GM18858 (cell line): ENCODE measurements at regions not wholly inside any gene's neighbourhood (a gene's known extent, or its start where the extent isn't known, plus 50 kb on each side); places are given as distances from the start of the nearest gene placed in this dataset.
"Not testable (repeated sequence)": the region's sequence is repeated elsewhere in the genome, so short reads cannot be mapped to it uniquely, and the experiment has no call there.

Experiments used
- ATAC-seq: cut with Tn5 transposase; IDR thresholded peaks from one replicate; pipeline ENCODE4 v1.9.1; 2021; ENCODE audit not compliant: unreplicated experiment

GRCh38 chr21:27968240-27968639, 1001.4 kb upstream of the ADAMTS5 start:
- ATAC-seq, result not testable (repeated sequence)

DNA sequence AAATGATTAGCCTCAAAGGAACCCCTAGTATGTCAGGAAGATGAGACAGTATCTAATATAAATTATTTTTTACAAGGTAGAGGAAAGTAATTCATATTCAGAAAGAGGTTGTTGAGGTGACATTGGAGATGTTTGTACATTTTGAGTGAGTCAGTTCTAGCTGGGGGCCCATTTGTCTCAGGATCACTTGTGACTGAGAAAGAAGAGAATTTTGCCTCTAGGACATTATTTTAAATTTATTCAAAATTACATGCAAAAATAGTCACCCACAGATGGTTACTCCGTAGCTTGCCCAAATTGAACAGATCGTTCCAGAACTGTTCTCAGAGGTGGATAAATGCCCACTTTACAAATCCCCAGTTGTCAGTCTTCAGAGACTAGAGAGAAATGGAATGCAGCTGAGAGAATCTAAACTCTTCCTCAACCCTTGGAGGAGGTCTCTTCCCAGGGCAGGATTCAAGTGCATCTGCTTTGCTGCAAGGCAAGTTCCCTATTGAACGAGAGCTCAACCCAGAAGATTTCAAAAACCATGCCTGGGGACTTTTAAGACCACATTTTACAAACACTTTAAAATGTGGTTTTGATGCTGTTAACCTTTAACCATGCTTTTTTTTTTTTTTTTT, 987.8 kb upstream of the ADAMTS5 start:
- no peak for ATAC-seq

- no peak for ATAC-seq
These were observed 986.6 kb upstream of the ADAMTS5 start for GRCh38 chr21:27953340-27954045.

GRCh38 chr21:27949093-27949492, 982.2 kb upstream of the ADAMTS5 start:
- ATAC-seq, result not testable (repeated sequence)

- not testable (repeated sequence) for ATAC-seq
These were observed 963.4 kb upstream of the ADAMTS5 start for GRCh38 chr21:27930108-27930767.

- not testable (repeated sequence) for ATAC-seq
These were observed 962.3 kb upstream of the ADAMTS5 start for GRCh38 chr21:27929179-27929578.

- not testable (repeated sequence) for ATAC-seq
These were observed 961.7 kb upstream of the ADAMTS5 start for GRCh38 chr21:27928534-27929115.

DNA sequence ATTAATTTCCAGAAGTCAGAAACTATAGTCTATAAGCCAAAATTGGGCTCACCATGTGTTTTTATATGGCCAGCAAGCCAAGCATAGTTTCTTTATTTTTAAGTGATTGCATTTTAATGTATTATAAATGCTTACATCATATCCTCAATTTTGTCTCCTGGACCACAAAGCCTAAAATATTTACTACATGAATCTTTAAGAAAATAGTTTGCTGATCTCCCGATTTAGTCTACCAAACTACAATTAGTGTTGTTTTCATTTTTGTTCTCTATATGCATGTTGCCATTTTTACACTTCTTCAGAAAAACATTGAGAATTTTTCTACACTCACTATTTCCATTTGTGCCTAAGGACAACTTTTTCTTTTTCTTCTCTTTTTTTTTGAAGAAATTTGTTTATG, 954.5 kb upstream of the ADAMTS5 start:
- ATAC-seq, result not testable (repeated sequence)

- not testable (repeated sequence) for ATAC-seq
These were observed 951.1 kb upstream of the ADAMTS5 start for GRCh38 chr21:27917966-27918365.

GRCh38 chr21:27916326-27916725, 949.4 kb upstream of the ADAMTS5 start:
- ATAC-seq, result not testable (repeated sequence)

GRCh38 chr21:27912133-27912532, 945.2 kb upstream of the ADAMTS5 start:
- ATAC-seq, result not testable (repeated sequence)

- not testable (repeated sequence) for ATAC-seq
These were observed 942.6 kb upstream of the ADAMTS5 start for GRCh38 chr21:27909487-27909886.

DNA sequence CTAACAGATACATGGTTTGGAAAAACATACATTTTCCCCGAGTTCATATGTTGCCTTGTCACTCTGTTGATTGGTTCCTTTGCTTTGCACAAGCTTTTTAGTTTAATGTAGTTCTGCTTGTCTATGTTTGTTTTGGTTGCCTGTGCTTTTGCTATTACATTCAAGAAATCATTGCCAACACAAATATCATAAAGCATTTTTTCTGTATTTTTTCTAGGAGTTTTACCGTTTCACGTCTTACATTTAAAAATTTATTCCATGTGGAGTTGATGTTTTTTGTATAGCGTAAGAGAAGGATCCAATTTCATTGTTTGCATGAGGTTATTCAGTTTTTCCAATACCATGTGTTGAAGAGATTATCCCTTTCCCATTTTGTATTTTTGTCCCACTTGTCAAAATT, 941.9 kb upstream of the ADAMTS5 start:
- ATAC-seq, result not testable (repeated sequence)

DNA sequence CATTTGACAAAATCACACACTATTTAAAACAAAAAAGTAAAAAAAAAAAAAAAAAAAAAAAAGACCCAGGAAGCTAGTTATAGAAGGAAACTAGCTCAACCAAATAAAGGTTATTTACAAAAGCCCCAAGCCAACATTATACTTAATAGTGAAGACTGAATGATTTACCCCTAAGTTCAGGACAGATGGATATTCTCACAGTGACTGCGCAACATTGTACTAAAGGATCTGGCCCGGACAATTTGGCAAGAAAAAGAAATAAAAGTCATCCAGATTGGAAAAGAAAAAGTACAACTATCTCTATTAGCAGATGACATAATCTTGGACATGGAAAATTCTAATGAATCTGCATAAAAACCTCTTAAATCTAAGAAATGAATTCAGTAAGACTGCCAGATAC, 936.0 kb upstream of the ADAMTS5 start:
- not testable (repeated sequence) for ATAC-seq

GRCh38 chr21:27893619-27894018, 926.7 kb upstream of the ADAMTS5 start:
- ATAC-seq, result not testable (repeated sequence)

- ATAC-seq, result not testable (repeated sequence)
These were observed 924.6 kb upstream of the ADAMTS5 start for GRCh38 chr21:27891495-27891894.

GRCh38 chr21:27887808-27888455, 921.0 kb upstream of the ADAMTS5 start:
- not testable (repeated sequence) for ATAC-seq

DNA sequence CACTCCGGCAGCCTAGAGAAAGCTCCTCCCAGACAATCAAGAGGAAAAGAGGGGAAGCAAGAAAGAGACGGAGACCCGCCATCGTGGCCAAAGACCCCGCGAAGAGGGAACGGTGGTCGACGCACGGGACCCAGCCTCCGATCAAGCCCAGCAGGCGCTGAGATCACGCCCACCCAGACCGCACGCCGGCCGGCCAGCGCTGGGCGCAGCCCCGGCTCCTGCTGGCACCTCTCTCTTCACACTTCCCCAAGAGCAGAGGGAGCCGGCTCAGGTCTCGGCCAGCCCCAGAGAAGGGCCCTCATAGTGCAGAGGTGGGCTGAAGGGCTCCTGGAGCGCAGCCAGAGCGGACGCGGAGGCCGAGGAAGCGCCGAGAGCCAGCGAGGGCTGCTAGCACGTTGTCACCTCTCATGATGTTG, 918.4 kb upstream of the ADAMTS5 start:
- no peak for ATAC-seq

GRCh38 chr21:27881331-27881730, 914.4 kb upstream of the ADAMTS5 start:
- not testable (repeated sequence) for ATAC-seq

DNA sequence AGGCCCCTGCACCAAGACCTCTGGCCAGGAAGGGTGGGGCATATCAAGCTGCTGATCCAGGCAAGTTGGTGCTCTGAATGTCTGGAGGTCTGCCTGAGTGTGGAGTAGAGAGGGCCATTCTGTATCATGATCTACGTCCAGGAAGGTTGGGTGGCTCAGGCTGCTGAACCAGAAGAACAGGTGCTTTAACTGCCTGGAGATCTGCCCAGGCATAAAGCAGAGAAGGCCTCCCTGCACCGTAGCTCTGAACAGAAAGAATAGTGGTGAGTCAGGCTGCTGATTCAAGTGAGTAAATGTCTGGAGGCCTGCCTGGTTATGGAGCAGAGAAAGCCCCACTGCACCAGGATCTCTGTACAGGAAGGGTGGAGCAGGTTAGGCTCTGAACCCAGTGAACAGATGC, 905.5 kb upstream of the ADAMTS5 start:
- not testable (repeated sequence) for ATAC-seq

DNA sequence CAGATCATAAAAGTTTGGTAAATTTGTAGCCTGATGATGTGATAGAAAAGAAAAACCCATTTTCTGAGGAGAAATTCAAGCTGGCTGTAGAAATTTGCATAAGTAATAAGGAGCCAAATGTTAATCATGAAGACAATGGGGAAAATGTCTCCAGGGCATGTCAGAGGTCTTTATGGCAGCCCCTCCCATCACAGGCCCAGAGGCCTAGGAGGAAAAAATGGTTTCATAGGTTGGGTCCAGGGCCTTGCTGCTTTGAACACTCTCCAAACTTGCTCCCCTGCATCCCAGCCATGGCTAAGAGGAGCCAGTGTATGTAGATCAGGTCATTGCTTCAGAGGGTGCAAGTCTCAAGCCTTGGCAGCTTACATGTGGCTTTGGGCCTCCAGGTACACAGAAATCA, 903.9 kb upstream of the ADAMTS5 start:
- ATAC-seq, result not testable (repeated sequence)
